H9 (cell line): ENCODE measurements at regions not wholly inside any gene's neighbourhood (a gene's known extent, or its start where the extent isn't known, plus 50 kb on each side); places are given as distances from the start of the nearest gene placed in this dataset.

ENCODE experiments used
- DNase-seq: peaks from one replicate; pipeline ENCODE4 v3.0.0-alpha.2; 2017
- H2AFZ ChIP-seq: one replicate; pipeline ENCODE4 v1.6.1; 2013; ENCODE audit warnings: mild to moderate bottlenecking, low read length, control low read depth, moderate library complexity
- H2AK5ac ChIP-seq: 2 replicates; pipeline ENCODE4 v1.6.1; 2013; ENCODE audit warnings: low read length, control low read depth, mixed read lengths; ENCODE audit not compliant: insufficient read length
- H2BK120ac ChIP-seq: one replicate; pipeline ENCODE4 v1.6.1; 2013; ENCODE audit warnings: low read depth, mild to moderate bottlenecking, low read length, control low read depth, inconsistent platforms; ENCODE audit not compliant: poor library complexity, severe bottlenecking
- H2BK12ac ChIP-seq: 2 replicates; pipeline ENCODE4 v1.6.1; 2013; ENCODE audit warnings: low read length, control low read depth, mixed read lengths, low read depth; ENCODE audit not compliant: insufficient read length
- H2BK15ac ChIP-seq: 2 replicates; pipeline ENCODE4 v1.6.1; 2013; ENCODE audit warnings: low read depth, low read length, control low read depth
- H2BK20ac ChIP-seq: one replicate; pipeline ENCODE4 v1.6.1; 2013; ENCODE audit warnings: low read depth, mild to moderate bottlenecking, low read length, control low read depth, inconsistent platforms; ENCODE audit not compliant: poor library complexity, severe bottlenecking
- H2BK5ac ChIP-seq: 2 replicates; pipeline ENCODE4 v1.6.1; 2013; ENCODE audit warnings: low read length, control low read depth, mixed read lengths; ENCODE audit not compliant: insufficient read length
- H3K14ac ChIP-seq: 2 replicates; pipeline ENCODE4 v1.6.1; 2013; ENCODE audit warnings: low read length, control low read depth; ENCODE audit not compliant: insufficient read depth
- H3K18ac ChIP-seq: 2 replicates; pipeline ENCODE4 v1.6.1; 2013; ENCODE audit warnings: low read depth, mild to moderate bottlenecking, mixed read lengths, low read length, control low read depth; ENCODE audit not compliant: insufficient read length
- H3K23ac ChIP-seq: 2 replicates; pipeline ENCODE4 v1.6.1; 2013; ENCODE audit warnings: low read length, control low read depth, mixed read lengths, low read depth; ENCODE audit not compliant: insufficient read length
- H3K23me2 ChIP-seq: 2 replicates; pipeline ENCODE4 v1.6.1; 2013; ENCODE audit warnings: low read depth, mild to moderate bottlenecking, mixed read lengths, low read length, control low read depth; ENCODE audit not compliant: insufficient read length, poor library complexity, severe bottlenecking
- H3K27ac ChIP-seq: 2 replicates; pipeline ENCODE4 v1.5.1; 2013; ENCODE audit warnings: low read length, control low read depth, mixed read lengths, low read depth; ENCODE audit not compliant: insufficient read length
- H3K27me3 ChIP-seq: 2 replicates; pipeline ENCODE4 v1.6.1; 2013; ENCODE audit warnings: low read length, control low read depth, inconsistent platforms; ENCODE audit not compliant: insufficient read depth
- H3K4ac ChIP-seq: 2 replicates; pipeline ENCODE4 v1.6.1; 2013; ENCODE audit warnings: low read depth, mild to moderate bottlenecking, control low read depth, inconsistent platforms, low read length, moderate library complexity
- H3K4me1 ChIP-seq: 2 replicates; pipeline ENCODE4 v1.6.1; 2013; ENCODE audit warnings: low read length, control low read depth, inconsistent platforms; ENCODE audit not compliant: insufficient read depth
- H3K4me2 ChIP-seq: 2 replicates; pipeline ENCODE4 v1.6.1; 2013; ENCODE audit warnings: low read length, control low read depth, mixed read lengths; ENCODE audit not compliant: insufficient read length, insufficient read depth
- H3K56ac ChIP-seq: 2 replicates; pipeline ENCODE4 v1.6.1; 2013; ENCODE audit warnings: low read depth, mild to moderate bottlenecking, mixed read lengths, low read length, control low read depth; ENCODE audit not compliant: insufficient read length
- H3K79me1 ChIP-seq: 2 replicates; pipeline ENCODE4 v1.6.1; 2013; ENCODE audit warnings: low read depth, mild to moderate bottlenecking, moderate library complexity, low read length, control low read depth, inconsistent platforms; ENCODE audit not compliant: insufficient read depth, poor library complexity, severe bottlenecking
- H3K79me2 ChIP-seq: 2 replicates; pipeline ENCODE4 v1.6.1; 2013; ENCODE audit warnings: low read length, control low read depth, inconsistent platforms; ENCODE audit not compliant: insufficient read depth
- H3K9ac ChIP-seq: 2 replicates; pipeline ENCODE4 v1.6.1; 2013; ENCODE audit warnings: low read length, control low read depth, mixed read lengths; ENCODE audit not compliant: insufficient read length; ENCODE audit errors: extremely low read depth
- H3K9me3 ChIP-seq: one replicate; pipeline ENCODE4 v1.6.1; 2013; ENCODE audit warnings: low read depth, low read length, inconsistent platforms; ENCODE audit not compliant: control insufficient read depth
- H3T11ph ChIP-seq: one replicate; pipeline ENCODE4 v1.6.1; 2013; ENCODE audit warnings: mild to moderate bottlenecking, low read length, control low read depth, inconsistent platforms
- H4K20me1 ChIP-seq: one replicate; pipeline ENCODE4 v1.6.1; 2013; ENCODE audit not compliant: control insufficient read depth, insufficient read length, insufficient read depth
- H4K5ac ChIP-seq: 2 replicates; pipeline ENCODE4 v1.6.1; 2013; ENCODE audit warnings: low read depth, mild to moderate bottlenecking, mixed read lengths, low read length, control low read depth; ENCODE audit not compliant: insufficient read length
- H4K8ac ChIP-seq: replicated peaks from 2 replicates; pipeline ENCODE4 v1.6.1; 2013; ENCODE audit warnings: low read length, control low read depth, mixed read lengths, low read depth; ENCODE audit not compliant: insufficient read length
- H4K91ac ChIP-seq: 2 replicates; pipeline ENCODE4 v1.6.1; 2013; ENCODE audit warnings: low read depth, mild to moderate bottlenecking, moderate library complexity, mixed read lengths, low read length, control low read depth; ENCODE audit not compliant: insufficient read length
- H3K27ac Mint-ChIP-seq, 3 experiments: 2 replicates in 2 of 3; 3 replicates in 1 of 3; pipeline ENCODE4 v1.8.0; 2020 to 2021; ENCODE audit warnings: mixed read lengths in 3 of 3, mild to moderate bottlenecking in 1 of 3, moderate library complexity in 1 of 3
- H3K27me3 Mint-ChIP-seq: 2 replicates; pipeline ENCODE4 v1.8.0; 2021; ENCODE audit warnings: low read depth, mild to moderate bottlenecking, moderate library complexity, mixed read lengths
- H3K36me3 Mint-ChIP-seq, 3 experiments: 2 replicates in 2 of 3; 3 replicates in 1 of 3; pipeline ENCODE4 v1.8.0; 2020 to 2021; ENCODE audit warnings: low read depth in 3 of 3, mixed read lengths in 3 of 3; ENCODE audit not compliant: insufficient read depth in 1 of 3
- H3K4me1 Mint-ChIP-seq, 2 experiments: 2 replicates each; pipeline ENCODE4 v1.8.0; 2020; ENCODE audit warnings: mixed read lengths in 2 of 2
- H3K4me3 Mint-ChIP-seq, 2 experiments: 2 replicates in 1 of 2; 3 replicates in 1 of 2; pipeline ENCODE4 v1.8.0; 2020 to 2021; ENCODE audit warnings: mild to moderate bottlenecking in 2 of 2, mixed read lengths in 2 of 2, moderate library complexity in 1 of 2
- H3K9me3 Mint-ChIP-seq, 2 experiments: 2 replicates in 1 of 2; 3 replicates in 1 of 2; pipeline ENCODE4 v1.8.0; 2020; ENCODE audit warnings: mild to moderate bottlenecking in 2 of 2, mixed read lengths in 2 of 2, moderate library complexity in 1 of 2
- WGBS: extraction: QIAGEN DNeasy Blood & Tissue Kit; methylation state at CpG from one replicate; pipeline ENCODE4 v1.1.7; 2013; ENCODE audit warnings: missing lambda C conversion rate, low lambda C conversion rate, mixed read lengths; ENCODE audit not compliant: insufficient read length; ENCODE audit errors: extremely low coverage; 5-methylcytosine and 5-hydroxymethylcytosine counted together
- TF ChIP-seq, protein P1 (sequence below): fragments of 200-600 bp; sonication (generic); conservative IDR thresholded peaks from 3 replicates; pipeline ENCODE4 v1.8.0; 2021; ENCODE audit warnings: antibody characterized with exemption, mild to moderate bottlenecking

DNA sequence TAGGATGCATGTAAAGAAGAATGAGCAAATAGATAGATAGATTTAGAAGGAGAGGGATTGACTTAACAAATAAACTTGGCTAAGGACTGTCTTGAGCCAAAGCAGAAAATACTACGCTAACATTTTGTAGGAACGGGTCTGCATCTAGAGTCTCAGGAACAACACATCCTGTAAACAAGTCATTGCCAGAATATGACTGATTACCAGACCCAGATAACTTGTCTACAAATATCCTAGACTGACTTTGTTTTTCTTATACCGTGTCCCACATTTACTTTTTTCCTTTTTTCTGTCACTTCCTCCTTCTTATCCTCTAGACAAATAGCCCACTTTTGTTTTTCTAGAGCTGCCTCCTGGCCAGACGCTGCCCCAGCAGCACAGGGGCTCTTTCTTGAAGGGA lies 393.6 kb downstream of the PDGFC start:
- H4K8ac ChIP-seq = no peak overlapping the region
- no peak overlapping the region for H3T11ph ChIP-seq
- no peak overlapping the region for H2BK120ac ChIP-seq
- DNase-seq = no peak
- no peak overlapping the region for H2AFZ ChIP-seq
- H3K27me3 ChIP-seq = no peaks in the 10 kb centered on the region
- H3K23ac ChIP-seq = no peak overlapping the region
- no peak overlapping the region for H3K18ac ChIP-seq
- H3K4ac ChIP-seq = no peak overlapping the region
- H3K4me3 Mint-ChIP-seq = no peak overlapping the region
- no peaks in the 10 kb centered on the region for H3K9me3 ChIP-seq
- H2BK15ac ChIP-seq = no peak overlapping the region
- no peaks in the 10 kb centered on the region for H3K9me3 Mint-ChIP-seq
- no peaks in the 10 kb centered on the region for H4K20me1 ChIP-seq
- no peaks in the 10 kb centered on the region for H3K79me1 ChIP-seq
- H2BK5ac ChIP-seq = no peak overlapping the region
- no peak overlapping the region for H3K4me2 ChIP-seq
- no peak overlapping the region for H2AK5ac ChIP-seq
- H3K9ac ChIP-seq = no peak overlapping the region
- H3K27ac Mint-ChIP-seq = no peak overlapping the region
- H4K91ac ChIP-seq = no peak overlapping the region
- no peaks in the 10 kb centered on the region for H3K23me2 ChIP-seq
- no CpG with 5 or more reads among the region's 4 CpGs for WGBS
- H3K14ac ChIP-seq = no peak overlapping the region
- no peaks in the 10 kb centered on the region for H3K4me1 ChIP-seq
- no peaks in the 10 kb centered on the region for H3K27me3 Mint-ChIP-seq
- TF ChIP-seq, protein P1, sequence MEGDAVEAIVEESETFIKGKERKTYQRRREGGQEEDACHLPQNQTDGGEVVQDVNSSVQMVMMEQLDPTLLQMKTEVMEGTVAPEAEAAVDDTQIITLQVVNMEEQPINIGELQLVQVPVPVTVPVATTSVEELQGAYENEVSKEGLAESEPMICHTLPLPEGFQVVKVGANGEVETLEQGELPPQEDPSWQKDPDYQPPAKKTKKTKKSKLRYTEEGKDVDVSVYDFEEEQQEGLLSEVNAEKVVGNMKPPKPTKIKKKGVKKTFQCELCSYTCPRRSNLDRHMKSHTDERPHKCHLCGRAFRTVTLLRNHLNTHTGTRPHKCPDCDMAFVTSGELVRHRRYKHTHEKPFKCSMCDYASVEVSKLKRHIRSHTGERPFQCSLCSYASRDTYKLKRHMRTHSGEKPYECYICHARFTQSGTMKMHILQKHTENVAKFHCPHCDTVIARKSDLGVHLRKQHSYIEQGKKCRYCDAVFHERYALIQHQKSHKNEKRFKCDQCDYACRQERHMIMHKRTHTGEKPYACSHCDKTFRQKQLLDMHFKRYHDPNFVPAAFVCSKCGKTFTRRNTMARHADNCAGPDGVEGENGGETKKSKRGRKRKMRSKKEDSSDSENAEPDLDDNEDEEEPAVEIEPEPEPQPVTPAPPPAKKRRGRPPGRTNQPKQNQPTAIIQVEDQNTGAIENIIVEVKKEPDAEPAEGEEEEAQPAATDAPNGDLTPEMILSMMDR = no peak
- peaks cover 5% of the 10 kb centered on the region in 2 experiments; a peak in 3 of 4 replicates for H3K4me1 Mint-ChIP-seq
- no peak overlapping the region for H2BK20ac ChIP-seq
- no peak overlapping the region for H2BK12ac ChIP-seq
- H4K5ac ChIP-seq = no peak overlapping the region
- no peak overlapping the region for H3K27ac ChIP-seq
- no peaks in the 10 kb centered on the region for H3K36me3 Mint-ChIP-seq
- H3K56ac ChIP-seq = no peak overlapping the region
- H3K79me2 ChIP-seq = no peaks in the 10 kb centered on the region
